ENCODE measurements at regions not wholly inside any gene's neighbourhood (a gene's known extent, or its start where the extent isn't known, plus 50 kb on each side); places are given as distances from the start of the nearest gene placed in this dataset.

DNA sequence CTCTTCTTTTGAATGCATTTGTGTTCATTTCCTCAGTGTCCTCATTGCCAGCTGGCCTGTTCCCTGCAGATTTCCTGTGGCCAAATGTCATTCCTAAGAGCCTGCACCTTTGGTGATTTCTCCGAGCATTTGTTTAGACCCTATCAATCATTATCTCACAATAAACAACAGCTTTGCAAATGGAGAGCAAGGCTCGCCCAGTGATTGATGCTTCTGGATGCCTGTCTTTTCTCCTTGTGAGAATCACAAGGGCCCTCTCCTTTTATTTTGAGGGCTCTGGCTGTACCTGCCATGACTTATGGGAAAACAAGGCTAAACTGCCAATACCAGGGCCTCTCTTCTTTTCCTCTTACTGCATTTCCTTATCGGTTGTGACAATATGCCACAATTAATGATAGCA lies 1454.4 kb upstream of the CELF4 start:
- H2AFZ ChIP-seq (ENCODE audit: low read depth, low read length, severe bottlenecking) = no peak overlapping the region
- no peaks in the 10 kb centered on the region for H3K9me2 ChIP-seq (replicated peaks; ENCODE audit: insufficient read depth, low read length)
- no peaks in the 10 kb centered on the region for H3F3A ChIP-seq (ENCODE audit: insufficient read depth)
- H3K79me2 ChIP-seq (ENCODE audit: insufficient read depth, low read length) = no peaks in the 10 kb centered on the region
- no peak overlapping the region for H3K9ac ChIP-seq (ENCODE audit: low read length)
- TF ChIP-seq, protein P1, sequence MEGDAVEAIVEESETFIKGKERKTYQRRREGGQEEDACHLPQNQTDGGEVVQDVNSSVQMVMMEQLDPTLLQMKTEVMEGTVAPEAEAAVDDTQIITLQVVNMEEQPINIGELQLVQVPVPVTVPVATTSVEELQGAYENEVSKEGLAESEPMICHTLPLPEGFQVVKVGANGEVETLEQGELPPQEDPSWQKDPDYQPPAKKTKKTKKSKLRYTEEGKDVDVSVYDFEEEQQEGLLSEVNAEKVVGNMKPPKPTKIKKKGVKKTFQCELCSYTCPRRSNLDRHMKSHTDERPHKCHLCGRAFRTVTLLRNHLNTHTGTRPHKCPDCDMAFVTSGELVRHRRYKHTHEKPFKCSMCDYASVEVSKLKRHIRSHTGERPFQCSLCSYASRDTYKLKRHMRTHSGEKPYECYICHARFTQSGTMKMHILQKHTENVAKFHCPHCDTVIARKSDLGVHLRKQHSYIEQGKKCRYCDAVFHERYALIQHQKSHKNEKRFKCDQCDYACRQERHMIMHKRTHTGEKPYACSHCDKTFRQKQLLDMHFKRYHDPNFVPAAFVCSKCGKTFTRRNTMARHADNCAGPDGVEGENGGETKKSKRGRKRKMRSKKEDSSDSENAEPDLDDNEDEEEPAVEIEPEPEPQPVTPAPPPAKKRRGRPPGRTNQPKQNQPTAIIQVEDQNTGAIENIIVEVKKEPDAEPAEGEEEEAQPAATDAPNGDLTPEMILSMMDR (IDR thresholded peaks at IDR 0.05; ENCODE audit: insufficient read depth, low read length, poor library complexity, severe bottlenecking) = no peak
- TF ChIP-seq EZH2phosphoT487 (conservative IDR thresholded peaks at IDR 0.05; ENCODE audit: low read length) = no peak
- no peaks in the 10 kb centered on the region for H4K20me1 ChIP-seq (ENCODE audit: low read depth, low read length)
- H3K9me3 ChIP-seq (ENCODE audit: insufficient read depth, low read length) = no peaks in the 10 kb centered on the region
- no peak overlapping the region for H3K27ac ChIP-seq (ENCODE audit: low read depth, low read length)
- no peaks in the 10 kb centered on the region for H3K36me3 ChIP-seq (ENCODE audit: low read length)
- H3K27me3 ChIP-seq (ENCODE audit: low read length) = no peaks in the 10 kb centered on the region
- H3K4me2 ChIP-seq (ENCODE audit: low read depth, low read length, poor library complexity, severe bottlenecking) = no peak overlapping the region
- no peak overlapping the region for H3K4me3 ChIP-seq (ENCODE audit: insufficient read depth, low read length, poor library complexity, severe bottlenecking)

DNA sequence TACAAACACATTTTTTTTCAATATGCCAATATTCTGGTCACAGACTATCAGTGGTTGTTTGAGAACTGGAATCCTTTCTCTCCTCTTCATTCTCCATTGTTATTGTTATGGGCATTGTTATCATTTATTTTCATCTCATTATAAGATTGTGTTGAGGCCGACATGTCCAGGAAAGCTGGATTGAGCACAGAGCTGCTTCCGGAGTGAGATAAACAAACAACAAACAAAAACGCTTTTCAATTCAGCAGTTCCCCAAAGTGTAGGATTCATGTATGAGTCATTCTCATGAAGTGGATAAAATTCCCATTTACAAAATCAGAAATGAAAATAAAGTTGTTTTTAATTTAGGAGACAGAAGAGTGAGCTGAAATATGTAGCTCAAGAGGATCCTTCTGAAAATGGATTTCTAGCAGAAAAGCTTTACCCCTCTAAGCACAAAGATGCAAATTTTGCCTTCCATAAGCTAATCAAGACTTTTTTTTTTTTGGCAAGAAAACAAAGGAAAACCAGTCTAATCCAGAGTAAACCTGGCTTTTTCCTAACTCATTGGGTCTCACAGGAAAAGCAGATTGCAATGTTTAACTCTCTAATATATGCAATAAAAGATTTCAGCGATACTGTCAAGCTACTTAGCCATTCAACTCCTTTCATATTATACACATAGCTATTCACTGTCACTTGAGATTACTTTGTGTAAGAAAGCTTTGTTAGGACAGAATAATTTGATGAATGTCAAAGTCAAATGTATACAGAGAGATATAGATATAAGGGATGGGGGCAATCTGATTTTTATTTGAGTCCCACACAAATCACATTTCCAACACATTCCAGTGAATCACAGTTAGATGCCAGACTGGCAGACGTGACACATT lies 1441.7 kb upstream of the CELF4 start:
- no peak for TF ChIP-seq EZH2phosphoT487 (conservative IDR thresholded peaks at IDR 0.05; ENCODE audit: low read length)
- TF ChIP-seq, protein P1 (IDR thresholded peaks at IDR 0.05; ENCODE audit: insufficient read depth, low read length, poor library complexity, severe bottlenecking) = no peak
- Histone ChIP-seq H3K27me3 (ENCODE audit: low read length) (no peaks in the 10 kb centered on the region), H3K9me3 (ENCODE audit: insufficient read depth, low read length) (no peaks in the 10 kb centered on the region), H3K9ac (ENCODE audit: low read length) (no peak overlapping the region), H4K20me1 (ENCODE audit: low read depth, low read length) (no peaks in the 10 kb centered on the region), H3K36me3 (ENCODE audit: low read length) (no peaks in the 10 kb centered on the region), H3F3A (ENCODE audit: insufficient read depth) (no peaks in the 10 kb centered on the region), H3K79me2 (ENCODE audit: insufficient read depth, low read length) (no peaks in the 10 kb centered on the region), H3K4me3 (ENCODE audit: insufficient read depth, low read length, poor library complexity, severe bottlenecking) (no peak overlapping the region), H3K9me2 (replicated peaks; ENCODE audit: insufficient read depth, low read length) (no peaks in the 10 kb centered on the region; the same call in 1 of the 2 replicates), H2AFZ (ENCODE audit: low read depth, low read length, severe bottlenecking) (no peak overlapping the region), H3K4me2 (ENCODE audit: low read depth, low read length, poor library complexity, severe bottlenecking) (no peak overlapping the region), H3K27ac (ENCODE audit: low read depth, low read length) (no peak overlapping the region)

DNA sequence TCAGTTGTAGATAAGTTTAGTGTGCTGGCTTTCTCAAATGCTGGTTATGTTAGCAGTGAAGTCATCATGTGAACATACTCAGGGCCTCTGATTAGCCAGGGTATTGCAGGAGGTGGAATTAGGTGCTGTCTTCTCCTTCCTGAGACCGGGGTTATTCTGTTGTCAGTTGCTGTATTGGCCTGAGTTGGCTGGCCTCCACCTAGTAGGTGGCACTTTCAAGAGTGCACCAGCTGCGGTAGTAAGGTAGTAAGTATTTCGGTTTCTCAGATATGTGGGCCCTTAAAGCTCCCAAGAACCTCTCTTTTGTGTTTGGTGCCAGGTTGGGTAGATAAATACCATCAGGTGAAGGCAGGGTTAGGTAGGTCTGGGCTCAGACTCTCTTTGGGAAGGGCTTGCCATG lies 1430.5 kb upstream of the CELF4 start:
- no peaks in the 10 kb centered on the region for H3K27me3 ChIP-seq (ENCODE audit: low read length)
- H4K20me1 ChIP-seq (ENCODE audit: low read depth, low read length) = no peaks in the 10 kb centered on the region
- H3K4me3 ChIP-seq (ENCODE audit: insufficient read depth, low read length, poor library complexity, severe bottlenecking) = no peak overlapping the region
- no peaks in the 10 kb centered on the region for H3F3A ChIP-seq (ENCODE audit: insufficient read depth)
- H3K9me3 ChIP-seq (ENCODE audit: insufficient read depth, low read length) = no peaks in the 10 kb centered on the region
- H2AFZ ChIP-seq (ENCODE audit: low read depth, low read length, severe bottlenecking) = no peak overlapping the region
- H3K79me2 ChIP-seq (ENCODE audit: insufficient read depth, low read length) = no peaks in the 10 kb centered on the region
- H3K9ac ChIP-seq (ENCODE audit: low read length) = no peak overlapping the region
- H3K9me2 ChIP-seq (replicated peaks; ENCODE audit: insufficient read depth, low read length) = no peaks in the 10 kb centered on the region
- H3K36me3 ChIP-seq (ENCODE audit: low read length) = no peaks in the 10 kb centered on the region
- no peak overlapping the region for H3K4me2 ChIP-seq (ENCODE audit: low read depth, low read length, poor library complexity, severe bottlenecking)
- no peak overlapping the region for H3K27ac ChIP-seq (ENCODE audit: low read depth, low read length)
- TF ChIP-seq, protein P1 (IDR thresholded peaks at IDR 0.05; ENCODE audit: insufficient read depth, low read length, poor library complexity, severe bottlenecking) = no peak
- no peak for TF ChIP-seq EZH2phosphoT487 (conservative IDR thresholded peaks at IDR 0.05; ENCODE audit: low read length)

Data from SU-DHL-6 (cell line).